ENCODE measurements at regions not wholly inside any gene's neighbourhood (a gene's known extent, or its start where the extent isn't known, plus 50 kb on each side); places are given as distances from the start of the nearest gene placed in this dataset.

- ATAC-seq (no peak), DNase-seq (no peak)
- H3K4me3 ChIP-seq = no peak overlapping the region
- H3K36me3 ChIP-seq = no peaks in the 10 kb centered on the region
- H3K27ac ChIP-seq = no peak overlapping the region
- no peaks in the 10 kb centered on the region for H3K9me3 ChIP-seq
- TF ChIP-seq, protein P1, sequence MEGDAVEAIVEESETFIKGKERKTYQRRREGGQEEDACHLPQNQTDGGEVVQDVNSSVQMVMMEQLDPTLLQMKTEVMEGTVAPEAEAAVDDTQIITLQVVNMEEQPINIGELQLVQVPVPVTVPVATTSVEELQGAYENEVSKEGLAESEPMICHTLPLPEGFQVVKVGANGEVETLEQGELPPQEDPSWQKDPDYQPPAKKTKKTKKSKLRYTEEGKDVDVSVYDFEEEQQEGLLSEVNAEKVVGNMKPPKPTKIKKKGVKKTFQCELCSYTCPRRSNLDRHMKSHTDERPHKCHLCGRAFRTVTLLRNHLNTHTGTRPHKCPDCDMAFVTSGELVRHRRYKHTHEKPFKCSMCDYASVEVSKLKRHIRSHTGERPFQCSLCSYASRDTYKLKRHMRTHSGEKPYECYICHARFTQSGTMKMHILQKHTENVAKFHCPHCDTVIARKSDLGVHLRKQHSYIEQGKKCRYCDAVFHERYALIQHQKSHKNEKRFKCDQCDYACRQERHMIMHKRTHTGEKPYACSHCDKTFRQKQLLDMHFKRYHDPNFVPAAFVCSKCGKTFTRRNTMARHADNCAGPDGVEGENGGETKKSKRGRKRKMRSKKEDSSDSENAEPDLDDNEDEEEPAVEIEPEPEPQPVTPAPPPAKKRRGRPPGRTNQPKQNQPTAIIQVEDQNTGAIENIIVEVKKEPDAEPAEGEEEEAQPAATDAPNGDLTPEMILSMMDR (IDR thresholded peaks at IDR 0.05) = no peak
- no peak for TF ChIP-seq POLR2A (IDR thresholded peaks at IDR 0.05)
- intact Hi-C loops (cut with DNase I) = no loop called here
- WGBS (ENCODE audit: insufficient coverage, low coverage, low lambda C conversion rate, missing lambda C conversion rate) = 83% methylated on average over 2 of the region's 2 CpGs
- H3K27me3 ChIP-seq = no peaks in the 10 kb centered on the region
- H3K4me1 ChIP-seq = no peaks in the 10 kb centered on the region
Observed at GRCh38 chr21:35705237-35705887, 355.0 kb downstream of the SETD4 start.

GRCh38 chr21:35703704-35704103, 356.6 kb downstream of the SETD4 start:
- no peak overlapping the region for H3K27ac ChIP-seq
- DNase-seq (no peak), ATAC-seq (no peak)
- peaks cover 0 to under 1% (median 0%) of the 10 kb centered on the region in 4 donors for H3K4me1 ChIP-seq
- no peaks in the 10 kb centered on the region for H3K36me3 ChIP-seq
- intact Hi-C loops (cut with DNase I) = no loop called here
- TF ChIP-seq, protein P1 (IDR thresholded peaks at IDR 0.05) = no peak
- no peak for TF ChIP-seq POLR2A (IDR thresholded peaks at IDR 0.05)
- 91% methylated on average over 1 of the region's 1 CpG for WGBS (ENCODE audit: insufficient coverage, low coverage, low lambda C conversion rate, missing lambda C conversion rate)
- no peaks in the 10 kb centered on the region for H3K9me3 ChIP-seq
- no peaks in the 10 kb centered on the region for H3K27me3 ChIP-seq
- H3K4me3 ChIP-seq = no peak overlapping the region

DNA sequence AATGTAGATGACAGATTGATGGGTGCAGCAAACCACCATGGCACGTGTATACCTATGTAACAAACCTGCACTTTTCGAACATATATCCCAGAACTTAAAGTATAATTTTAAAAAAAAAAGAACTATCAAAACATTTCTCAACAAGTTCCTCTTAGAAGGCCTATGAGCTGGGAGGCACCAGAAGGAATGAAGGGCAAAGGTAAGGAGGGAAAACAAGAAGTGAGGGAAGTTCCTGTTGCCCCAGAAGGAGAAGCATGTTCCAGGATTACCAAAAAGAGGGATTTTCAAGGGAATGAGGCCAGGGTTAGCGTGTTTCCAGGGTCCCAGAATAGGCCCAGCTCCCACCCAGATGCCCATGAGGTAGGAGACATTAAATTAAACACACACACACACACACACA, 361.0 kb downstream of the SETD4 start:
- intact Hi-C loops (cut with DNase I) = no loop called here
- ATAC-seq (no peak), DNase-seq (no peak)
- Histone ChIP-seq H3K4me1 (peaks cover 0 to 17% (median 0%) of the 10 kb centered on the region in 4 donors), H3K27me3 (no peaks in the 10 kb centered on the region), H3K4me3 (no peak overlapping the region), H3K9me3 (no peaks in the 10 kb centered on the region), H3K27ac (no peak overlapping the region), H3K36me3 (no peaks in the 10 kb centered on the region)
- WGBS (ENCODE audit: insufficient coverage, low coverage, low lambda C conversion rate, missing lambda C conversion rate) = 73% methylated on average over 3 of the region's 3 CpGs
- TF ChIP-seq, protein P1 (IDR thresholded peaks at IDR 0.05) = no peak
- no peak for TF ChIP-seq POLR2A (IDR thresholded peaks at IDR 0.05)

GRCh38 chr21:35697321-35697808, 363.0 kb downstream of the SETD4 start:
- H3K36me3 ChIP-seq = no peaks in the 10 kb centered on the region
- ATAC-seq = peak; percentile 57 to 89 (median 68)
- peaks cover 0 to 17% (median 0%) of the 10 kb centered on the region in 4 donors for H3K4me1 ChIP-seq
- no peak overlapping the region for H3K4me3 ChIP-seq
- H3K9me3 ChIP-seq = no peaks in the 10 kb centered on the region
- peak; percentile 62 to 82 (median 62) for DNase-seq
- H3K27ac ChIP-seq = peak overlapping the region in 1 of 3 donors; percentile 13
- intact Hi-C loops (cut with DNase I) = no loop called here
- no peak for TF ChIP-seq POLR2A (IDR thresholded peaks at IDR 0.05)
- TF ChIP-seq, protein P1 (IDR thresholded peaks at IDR 0.05) = no peak
- no peaks in the 10 kb centered on the region for H3K27me3 ChIP-seq
- WGBS (ENCODE audit: insufficient coverage, low coverage, low lambda C conversion rate, missing lambda C conversion rate) = 0% methylated on average over 2 of the region's 3 CpGs
